Thyroid gland (tissue), 4 donors: ENCODE measurements at regions not wholly inside any gene's neighbourhood (a gene's known extent, or its start where the extent isn't known, plus 50 kb on each side); places are given as distances from the start of the nearest gene placed in this dataset.

ENCODE experiments used
- POLR2A ChIP-seq, 2 donors: fragments of 450-650 bp; IDR thresholded peaks; one replicate each; pipeline ENCODE4 v1.6.1; 2017; ENCODE audit warnings: antibody characterized with exemption in 2 of 2, mild to moderate bottlenecking in 2 of 2, moderate library complexity in 1 of 2
- TF ChIP-seq, protein P1 (sequence below), 6 experiments: fragments of 200-600 bp in 3 of 6; fragments of 450-650 bp in 3 of 6; sonication (generic) in 3 of 6; IDR thresholded peaks; one replicate each; pipeline ENCODE4 v1.5.1; 2016 to 2019; ENCODE audit warnings: antibody characterized with exemption in 6 of 6, mild to moderate bottlenecking in 2 of 6, inconsistent platforms in 1 of 6, moderate library complexity in 1 of 6

DNA sequence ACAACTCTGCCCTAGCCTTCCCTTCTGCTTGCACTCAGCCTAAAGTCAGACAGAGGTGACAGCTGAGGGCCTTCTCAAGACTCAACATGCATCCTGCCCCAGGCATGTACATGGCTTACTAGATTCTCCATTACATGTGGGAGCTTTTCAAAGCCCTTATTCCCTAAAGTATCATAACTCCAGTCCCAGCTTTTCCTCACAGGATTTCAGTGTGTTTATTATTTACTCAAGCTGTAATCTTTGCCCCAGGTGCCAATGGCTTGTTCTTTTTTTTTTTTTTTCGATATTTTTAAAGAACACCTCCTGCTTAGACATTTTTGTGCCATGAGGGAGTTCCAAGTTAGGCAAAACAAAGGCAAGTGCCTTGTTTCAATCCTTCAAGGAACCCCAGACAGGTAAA, 154.0 kb upstream of the RADX start:
- TF ChIP-seq, protein P1, sequence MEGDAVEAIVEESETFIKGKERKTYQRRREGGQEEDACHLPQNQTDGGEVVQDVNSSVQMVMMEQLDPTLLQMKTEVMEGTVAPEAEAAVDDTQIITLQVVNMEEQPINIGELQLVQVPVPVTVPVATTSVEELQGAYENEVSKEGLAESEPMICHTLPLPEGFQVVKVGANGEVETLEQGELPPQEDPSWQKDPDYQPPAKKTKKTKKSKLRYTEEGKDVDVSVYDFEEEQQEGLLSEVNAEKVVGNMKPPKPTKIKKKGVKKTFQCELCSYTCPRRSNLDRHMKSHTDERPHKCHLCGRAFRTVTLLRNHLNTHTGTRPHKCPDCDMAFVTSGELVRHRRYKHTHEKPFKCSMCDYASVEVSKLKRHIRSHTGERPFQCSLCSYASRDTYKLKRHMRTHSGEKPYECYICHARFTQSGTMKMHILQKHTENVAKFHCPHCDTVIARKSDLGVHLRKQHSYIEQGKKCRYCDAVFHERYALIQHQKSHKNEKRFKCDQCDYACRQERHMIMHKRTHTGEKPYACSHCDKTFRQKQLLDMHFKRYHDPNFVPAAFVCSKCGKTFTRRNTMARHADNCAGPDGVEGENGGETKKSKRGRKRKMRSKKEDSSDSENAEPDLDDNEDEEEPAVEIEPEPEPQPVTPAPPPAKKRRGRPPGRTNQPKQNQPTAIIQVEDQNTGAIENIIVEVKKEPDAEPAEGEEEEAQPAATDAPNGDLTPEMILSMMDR (IDR thresholded peaks at IDR 0.05): no peak
- no peak for TF ChIP-seq POLR2A (IDR thresholded peaks at IDR 0.05)
